Transverse colon (tissue), 4 donors: ENCODE measurements at regions not wholly inside any gene's neighbourhood (a gene's known extent, or its start where the extent isn't known, plus 50 kb on each side); places are given as distances from the start of the nearest gene placed in this dataset.

ENCODE experiments used
- EP300 ChIP-seq: sonication (generic); formaldehyde crosslinking; IDR thresholded peaks from one replicate; pipeline ENCODE4 v1.6.1; 2017; ENCODE audit warnings: antibody characterized with exemption, low read depth
- POLR2A ChIP-seq: fragments of 450-650 bp; IDR thresholded peaks from one replicate; pipeline ENCODE4 v1.6.1; 2016; ENCODE audit warnings: antibody characterized with exemption, mild to moderate bottlenecking, moderate library complexity
- POLR2AphosphoS5 ChIP-seq, 3 donors: sonication (generic); formaldehyde crosslinking; IDR thresholded peaks; one replicate each; pipeline ENCODE4 v1.6.1; 2016; ENCODE audit warnings: antibody characterized with exemption in 3 of 3
- TF ChIP-seq, protein P1 (sequence below), 5 experiments: fragments of 200-600 bp in 3 of 5; fragments of 450-650 bp in 2 of 5; sonication (generic) in 3 of 5; IDR thresholded peaks; 1 replicate in 2 of 5; 2 replicates in 3 of 5; pipeline ENCODE4 v1.5.1; 2016 to 2017; ENCODE audit warnings: antibody characterized with exemption in 5 of 5, inconsistent platforms in 3 of 5, mild to moderate bottlenecking in 2 of 5, moderate library complexity in 1 of 5

DNA sequence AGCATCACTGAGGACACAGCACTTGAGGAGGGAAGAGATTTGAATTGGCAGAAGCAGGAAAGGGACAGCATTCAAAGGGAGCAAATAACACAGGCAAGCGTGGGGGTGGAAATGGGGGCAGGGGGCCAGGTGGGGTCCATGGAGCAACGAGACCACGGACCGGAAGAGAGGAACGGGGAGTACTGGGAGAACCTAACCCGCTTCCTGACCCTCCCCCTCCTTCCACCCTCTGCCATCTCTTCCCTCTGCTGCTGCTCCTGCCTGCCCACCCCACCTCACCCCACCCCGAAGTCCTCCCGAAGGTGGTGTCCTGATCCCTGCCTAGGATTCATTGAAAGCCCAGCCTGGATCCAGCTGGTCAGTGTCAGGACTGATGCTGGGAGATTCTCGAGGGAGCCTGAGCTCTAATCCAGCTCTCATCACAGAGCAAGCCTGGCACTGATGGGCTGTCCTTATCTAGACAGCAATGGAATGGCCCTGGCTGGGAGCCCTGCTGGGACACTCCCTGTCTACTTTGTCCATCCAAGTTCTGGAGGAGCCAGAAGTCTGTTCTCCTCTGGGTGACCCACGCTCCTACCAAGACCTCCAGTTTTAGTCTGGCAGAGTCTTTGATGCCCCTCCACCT, 105.0 kb downstream of the TRIM29 start:
- TF ChIP-seq, protein P1, sequence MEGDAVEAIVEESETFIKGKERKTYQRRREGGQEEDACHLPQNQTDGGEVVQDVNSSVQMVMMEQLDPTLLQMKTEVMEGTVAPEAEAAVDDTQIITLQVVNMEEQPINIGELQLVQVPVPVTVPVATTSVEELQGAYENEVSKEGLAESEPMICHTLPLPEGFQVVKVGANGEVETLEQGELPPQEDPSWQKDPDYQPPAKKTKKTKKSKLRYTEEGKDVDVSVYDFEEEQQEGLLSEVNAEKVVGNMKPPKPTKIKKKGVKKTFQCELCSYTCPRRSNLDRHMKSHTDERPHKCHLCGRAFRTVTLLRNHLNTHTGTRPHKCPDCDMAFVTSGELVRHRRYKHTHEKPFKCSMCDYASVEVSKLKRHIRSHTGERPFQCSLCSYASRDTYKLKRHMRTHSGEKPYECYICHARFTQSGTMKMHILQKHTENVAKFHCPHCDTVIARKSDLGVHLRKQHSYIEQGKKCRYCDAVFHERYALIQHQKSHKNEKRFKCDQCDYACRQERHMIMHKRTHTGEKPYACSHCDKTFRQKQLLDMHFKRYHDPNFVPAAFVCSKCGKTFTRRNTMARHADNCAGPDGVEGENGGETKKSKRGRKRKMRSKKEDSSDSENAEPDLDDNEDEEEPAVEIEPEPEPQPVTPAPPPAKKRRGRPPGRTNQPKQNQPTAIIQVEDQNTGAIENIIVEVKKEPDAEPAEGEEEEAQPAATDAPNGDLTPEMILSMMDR (IDR thresholded peaks at IDR 0.05) = no peak
- TF ChIP-seq POLR2AphosphoS5 (IDR thresholded peaks at IDR 0.05) (no peak), POLR2A (no peak), EP300 (no peak)
